HepG2 (cell line): ENCODE measurements at regions not wholly inside any gene's neighbourhood (a gene's known extent, or its start where the extent isn't known, plus 50 kb on each side); places are given as distances from the start of the nearest gene placed in this dataset.
A peak's percentile ranks its signal among the peaks of the same experiment; 100 is the strongest.
"Not testable (repeated sequence)": the region's sequence is repeated elsewhere in the genome, so short reads cannot be mapped to it uniquely, and the experiment has no call there.

Experiments used
- ATAC-seq: fragments of 200-7000 bp; cut with Tn5 transposase; 3 replicates; pipeline ENCODE4 v1.9.1; 2020; ENCODE audit warnings: mild to moderate bottlenecking, moderate library complexity
- BruUV-seq: library from RNA; stranded (reverse); fragments of 400-500 nt; replicated peaks from 2 replicates; lab custom pipeline; 2021; lab: Mats Ljungman, UMichigan
- CTCF ChIA-PET: fragments of 300-600 bp; formaldehyde crosslinking; extraction: SDS; loops from one replicate; lab custom pipeline; 2021; ENCODE audit warnings: low total read pairs, inconsistent platforms, low intra/inter-chr PET ratio; lab: Yijun Ruan, JAX
- POLR2A ChIA-PET: fragments of 350-600 bp; sonication (Branson Sonifier 250); formaldehyde crosslinking; loops from one replicate; lab custom pipeline; 2020; ENCODE audit warnings: antibody characterized with exemption, inconsistent platforms; lab: Yijun Ruan, JAX
- DNase-seq: peaks from one replicate; pipeline ENCODE4 v3.0.0-alpha.2; 2015; ENCODE audit warnings: low spot score
- FAIRE-seq: peaks from 3 replicates; lab custom pipeline; 2011; peaks lifted over from hg19 to GRCh38; lab: Jason Lieb, UNC
- H2AFZ ChIP-seq: one replicate; pipeline ENCODE4 v1.6.1; 2011; ENCODE audit warnings: low read length, inconsistent platforms
- H3K27ac ChIP-seq: fragments of 300-600 bp; 3 replicates; pipeline ENCODE4 v1.8.0; 2011; ENCODE audit warnings: mixed run types, mild to moderate bottlenecking, mixed read lengths, low read length, inconsistent platforms; ENCODE audit not compliant: insufficient read depth; ENCODE audit errors: extremely low read length
- H3K27me3 ChIP-seq, 2 experiments: fragments of 200-600 bp in 1 of 2; 2 replicates in 1 of 2; 3 replicates in 1 of 2; pipeline versions ENCODE4 v1.6.0 to v1.8.0; 2011; ENCODE audit warnings: low read length in 2 of 2, mild to moderate bottlenecking in 2 of 2, moderate library complexity in 2 of 2, inconsistent platforms in 1 of 2; ENCODE audit not compliant: insufficient read depth in 2 of 2, control insufficient read depth in 1 of 2
- H3K36me3 ChIP-seq, 2 experiments: fragments of 200-600 bp in 1 of 2; replicated peaks in 1 of 2; 2 replicates in 1 of 2; 3 replicates in 1 of 2; pipeline versions ENCODE4 v1.5.1 to v1.8.0; 2011; ENCODE audit warnings: low read length in 2 of 2, inconsistent platforms in 1 of 2; ENCODE audit not compliant: insufficient read depth in 2 of 2, control insufficient read depth in 1 of 2
- H3K4me1 ChIP-seq: 2 replicates; pipeline ENCODE4 v1.5.1; 2012; ENCODE audit warnings: low read length, inconsistent platforms; ENCODE audit not compliant: insufficient read depth
- H3K4me2 ChIP-seq: 2 replicates; pipeline ENCODE4 v1.6.0; 2011; ENCODE audit warnings: low read depth, low read length, inconsistent platforms
- H3K4me3 ChIP-seq, 3 experiments: fragments of 200-600 bp in 1 of 3; sonication (generic), shearing (Covaris generic) in 1 of 3; replicated peaks in 1 of 3; 2 replicates each; pipeline ENCODE4 v1.5.1; 2011 to 2016; ENCODE audit warnings: low read length in 3 of 3, inconsistent platforms in 2 of 3, low read depth in 2 of 3, mild to moderate bottlenecking in 2 of 3, control low read depth in 1 of 3, mixed read lengths in 1 of 3; ENCODE audit not compliant: insufficient read depth in 1 of 3
- H3K79me2 ChIP-seq: one replicate; pipeline ENCODE4 v1.6.1; 2011; ENCODE audit warnings: low read length, inconsistent platforms; ENCODE audit not compliant: insufficient read depth
- H3K9ac ChIP-seq: 2 replicates; pipeline ENCODE4 v1.6.0; 2011; ENCODE audit warnings: mild to moderate bottlenecking, low read depth, low read length, inconsistent platforms; ENCODE audit not compliant: insufficient read depth
- H3K9me3 ChIP-seq: 2 replicates; pipeline ENCODE4 v1.5.1; 2012; ENCODE audit warnings: mild to moderate bottlenecking, low read length
- H4K20me1 ChIP-seq: 2 replicates; pipeline ENCODE4 v1.6.0; 2011; ENCODE audit warnings: inconsistent platforms, mild to moderate bottlenecking, low read length, moderate library complexity; ENCODE audit not compliant: insufficient read depth
- MAFF ChIP-seq: IDR thresholded peaks from 2 replicates; pipeline ENCODE4 v1.6.1; 2011; ENCODE audit warnings: low read depth, low read length, improper control_type of control experiment
- MAFK ChIP-seq, 2 experiments: IDR thresholded peaks in 1 of 2; conservative IDR thresholded peaks in 1 of 2; 2 replicates each; pipeline ENCODE4 v1.6.1; 2011; ENCODE audit warnings: improper control_type of control experiment in 2 of 2, low read length in 2 of 2
- RXRB ChIP-seq: IDR thresholded peaks from 2 replicates; pipeline ENCODE4 v1.6.1; 2016; ENCODE audit warnings: borderline replicate concordance, missing genetic modification reagents, missing compliant biosample characterization
- WGBS: methylation state at CpG from one replicate; pipeline ENCODE4 v1.1.6; 2017; ENCODE audit warnings: low lambda C conversion rate; 5-methylcytosine and 5-hydroxymethylcytosine counted together
- in situ Hi-C: cut with HindIII; loops from 2 replicates; pipeline ENCODE4 v1.10.0; 2017; ENCODE audit warnings: low pct_unique_long_range_greater_than_20kb; ENCODE audit not compliant: extremely low pct_ligation_motif_present
- intact Hi-C: fragments of 100-400 bp; cut with micrococcal nuclease; formaldehyde crosslinking; loops from one replicate; pipeline ENCODE4 v1.10.0; 2022; ENCODE audit not compliant: unreplicated experiment

DNA sequence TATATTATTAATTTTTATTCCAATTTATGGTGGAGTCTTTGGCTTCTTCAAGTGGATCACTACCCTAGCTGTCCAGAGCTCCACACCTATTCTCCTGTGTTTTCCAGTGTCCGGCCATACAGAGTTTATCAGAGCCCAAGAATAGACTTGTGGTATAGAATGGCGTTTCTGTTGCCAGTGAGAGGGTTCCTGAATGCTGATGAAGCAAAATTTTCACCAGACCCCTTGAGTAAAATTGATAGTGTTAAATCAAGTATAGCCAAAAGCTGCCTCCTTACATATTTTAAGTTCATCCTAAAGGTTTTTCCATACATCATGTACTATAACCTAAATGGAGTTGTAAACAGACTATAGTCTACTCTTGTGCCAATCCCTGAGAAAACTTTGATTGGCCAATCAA lies 171.5 kb upstream of the CHL1 start:
- intact Hi-C loops = no loop called here
- H4K20me1 ChIP-seq = no peaks in the 10 kb centered on the region
- no TSS peak for BruUV-seq
- CTCF ChIA-PET = no interaction called here
- POLR2A ChIA-PET = no interaction called here
- DNase-seq (no peak), ATAC-seq (no peak), FAIRE-seq (no peak)
- no peak overlapping the region for H3K9ac ChIP-seq
- 9% methylated on average over 2 of the region's 2 CpGs for WGBS
- no peak overlapping the region for H3K4me3 ChIP-seq
- in situ Hi-C loops = no loop called here
- H3K4me2 ChIP-seq = no peak overlapping the region
- H2AFZ ChIP-seq = no peak overlapping the region
- H3K4me1 ChIP-seq = no peaks in the 10 kb centered on the region
- peak; percentile 51 to 86; a peak in 3 of 4 replicates for TF ChIP-seq MAFK (conservative IDR thresholded peaks at IDR 0.05 in 1 of 2, IDR thresholded peaks at IDR 0.05 in 1 of 2; ENCODE audit: low read length in 2 of 2)
- no peak for TF ChIP-seq RXRB
- TF ChIP-seq MAFF = peak; percentile 67
- no peaks in the 10 kb centered on the region for H3K36me3 ChIP-seq
- H3K27me3 ChIP-seq = no peaks in the 10 kb centered on the region
- no peak overlapping the region for H3K27ac ChIP-seq
- H3K79me2 ChIP-seq = no peaks in the 10 kb centered on the region
- H3K9me3 ChIP-seq = no peaks in the 10 kb centered on the region

DNA sequence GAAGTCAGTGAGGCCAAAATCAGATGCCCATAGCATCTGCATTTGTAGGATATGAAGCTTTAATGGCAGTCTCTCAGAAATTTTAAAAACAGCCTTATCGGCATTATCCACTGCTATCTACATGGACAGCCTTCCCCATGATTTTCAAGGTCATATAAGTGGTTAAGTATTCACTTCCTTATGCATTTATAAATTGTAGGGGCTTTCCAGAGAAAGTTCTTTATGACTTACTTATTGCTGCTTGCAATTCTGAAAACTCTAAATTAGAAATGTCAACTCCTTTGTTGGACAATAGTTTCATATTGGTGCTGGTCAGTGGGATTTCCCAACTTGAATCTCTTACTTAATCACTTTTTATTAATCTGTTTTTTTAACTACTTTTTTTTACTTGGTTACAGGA lies 160.6 kb upstream of the CHL1 start:
- H2AFZ ChIP-seq, intact Hi-C loops, H3K9ac ChIP-seq, POLR2A ChIA-PET, BruUV-seq, H3K4me2 ChIP-seq, in situ Hi-C loops, H3K4me1 ChIP-seq, H3K27me3 ChIP-seq, H3K79me2 ChIP-seq, H3K4me3 ChIP-seq, CTCF ChIA-PET, H4K20me1 ChIP-seq, ATAC-seq, H3K27ac ChIP-seq, H3K36me3 ChIP-seq, FAIRE-seq, DNase-seq, H3K9me3 ChIP-seq: not testable (repeated sequence)
- WGBS = 77% methylated on average over 1 of the region's 1 CpG
